ENCODE measurements at regions not wholly inside any gene's neighbourhood (a gene's known extent, or its start where the extent isn't known, plus 50 kb on each side); places are given as distances from the start of the nearest gene placed in this dataset.

DNA sequence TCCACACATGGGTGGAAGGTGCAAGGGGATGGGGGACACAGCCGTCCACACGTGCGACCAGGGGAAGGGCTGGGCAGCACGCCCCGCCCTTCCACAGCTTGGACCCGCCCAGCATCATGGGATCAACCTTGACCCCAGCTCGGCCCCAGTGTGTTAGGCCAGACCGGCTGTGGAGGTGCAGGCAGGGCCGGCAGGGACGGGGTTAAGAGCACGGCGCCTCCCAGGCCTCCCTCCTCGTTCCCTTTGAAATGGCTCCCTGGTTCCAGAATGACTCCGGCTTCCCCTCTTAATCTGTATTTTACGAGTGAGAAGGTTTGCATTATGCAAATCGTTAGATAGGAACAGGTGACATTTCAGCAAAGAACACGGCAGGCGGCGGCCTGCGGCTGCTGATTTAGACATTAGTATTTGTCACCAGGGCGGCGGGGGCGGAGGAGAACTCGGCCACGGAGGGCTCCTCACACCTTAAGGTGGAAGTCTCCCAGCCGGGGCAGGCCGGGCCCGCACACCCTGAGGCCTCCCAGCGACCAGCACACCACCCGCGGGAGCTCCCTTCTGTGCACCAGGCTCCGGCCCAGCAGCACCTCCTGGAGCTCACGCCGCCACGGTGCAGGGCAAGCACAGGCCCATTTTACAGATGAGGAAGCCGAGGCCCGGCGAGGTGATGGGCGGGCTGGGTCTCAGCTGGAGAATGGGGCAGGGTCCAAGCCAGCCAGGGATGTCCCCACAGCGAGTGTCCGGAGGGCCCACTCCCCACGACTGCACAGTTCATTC lies 116.1 kb downstream of the FAM53A start:
- TF ChIP-seq, protein P1, sequence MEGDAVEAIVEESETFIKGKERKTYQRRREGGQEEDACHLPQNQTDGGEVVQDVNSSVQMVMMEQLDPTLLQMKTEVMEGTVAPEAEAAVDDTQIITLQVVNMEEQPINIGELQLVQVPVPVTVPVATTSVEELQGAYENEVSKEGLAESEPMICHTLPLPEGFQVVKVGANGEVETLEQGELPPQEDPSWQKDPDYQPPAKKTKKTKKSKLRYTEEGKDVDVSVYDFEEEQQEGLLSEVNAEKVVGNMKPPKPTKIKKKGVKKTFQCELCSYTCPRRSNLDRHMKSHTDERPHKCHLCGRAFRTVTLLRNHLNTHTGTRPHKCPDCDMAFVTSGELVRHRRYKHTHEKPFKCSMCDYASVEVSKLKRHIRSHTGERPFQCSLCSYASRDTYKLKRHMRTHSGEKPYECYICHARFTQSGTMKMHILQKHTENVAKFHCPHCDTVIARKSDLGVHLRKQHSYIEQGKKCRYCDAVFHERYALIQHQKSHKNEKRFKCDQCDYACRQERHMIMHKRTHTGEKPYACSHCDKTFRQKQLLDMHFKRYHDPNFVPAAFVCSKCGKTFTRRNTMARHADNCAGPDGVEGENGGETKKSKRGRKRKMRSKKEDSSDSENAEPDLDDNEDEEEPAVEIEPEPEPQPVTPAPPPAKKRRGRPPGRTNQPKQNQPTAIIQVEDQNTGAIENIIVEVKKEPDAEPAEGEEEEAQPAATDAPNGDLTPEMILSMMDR (IDR thresholded peaks at IDR 0.05): no peak
- TF ChIP-seq EZH2 (IDR thresholded peaks at IDR 0.05): no peak

Data from neural progenitor cell (in vitro differentiated cells).